ENCODE measurements at regions not wholly inside any gene's neighbourhood (a gene's known extent, or its start where the extent isn't known, plus 50 kb on each side); places are given as distances from the start of the nearest gene placed in this dataset.

DNA sequence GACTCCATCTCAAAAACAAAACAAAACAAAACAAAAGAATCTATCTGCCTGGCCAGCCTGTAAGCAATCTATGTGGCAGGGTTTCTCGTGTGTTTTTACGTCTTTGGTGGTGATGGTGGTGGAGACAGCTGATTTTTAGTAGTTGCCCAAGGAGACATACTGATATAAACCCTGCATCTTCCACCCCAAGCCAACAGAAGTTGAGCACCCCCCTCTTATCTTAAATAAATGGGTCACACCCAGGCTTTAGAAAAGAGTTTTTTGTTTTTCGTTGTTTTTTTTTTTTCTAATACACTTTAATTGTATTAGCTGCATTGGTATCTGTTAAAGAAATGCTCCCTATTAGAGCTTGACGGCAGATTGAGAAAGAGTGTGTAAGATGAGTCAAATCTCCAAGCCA, 134.7 kb downstream of the GLUL start (continued):
- TF ChIP-seq, protein P1, sequence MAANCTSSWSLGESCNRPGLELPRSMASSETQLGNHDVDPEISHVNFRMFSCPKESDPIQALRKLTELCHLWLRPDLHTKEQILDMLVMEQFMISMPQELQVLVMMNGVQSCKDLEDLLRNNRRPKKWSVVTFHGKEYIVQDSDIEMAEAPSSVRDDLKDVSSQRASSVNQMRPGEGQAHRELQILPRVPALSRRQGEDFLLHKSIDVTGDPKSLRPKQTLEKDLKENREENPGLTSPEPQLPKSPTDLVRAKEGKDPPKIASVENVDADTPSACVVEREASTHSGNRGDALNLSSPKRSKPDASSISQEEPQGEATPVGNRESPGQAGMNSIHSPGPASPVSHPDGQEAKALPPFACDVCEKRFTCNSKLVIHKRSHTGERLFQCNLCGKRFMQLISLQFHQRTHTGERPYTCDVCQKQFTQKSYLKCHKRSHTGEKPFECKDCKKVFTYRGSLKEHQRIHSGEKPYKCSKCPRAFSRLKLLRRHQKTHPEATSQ (tag by site-specific recombination; IDR thresholded peaks at IDR 0.05), result no peak
- TF ChIP-seq ZNF776 (tag by site-specific recombination; IDR thresholded peaks at IDR 0.05; ENCODE audit: borderline replicate concordance), result no peak
- TF ChIP-seq SETDB1 (IDR thresholded peaks at IDR 0.05; ENCODE audit: insufficient read length, low read length), result no peak
- no peak for TF ChIP-seq ZNF549 (tag by site-specific recombination; IDR thresholded peaks at IDR 0.05)
- TF ChIP-seq HOXD13 (CRISPR knock-in tag; IDR thresholded peaks at IDR 0.05; ENCODE audit: borderline replicate concordance), result no peak
- no peak for TF ChIP-seq ZBTB11 (tag by site-specific recombination; conservative IDR thresholded peaks at IDR 0.05; ENCODE audit: low read depth)
- TF ChIP-seq HOXC10 (CRISPR knock-in tag; IDR thresholded peaks at IDR 0.05), result no peak
- TF ChIP-seq TCF7L2 (IDR thresholded peaks at IDR 0.05; ENCODE audit: borderline replicate concordance, low read depth, low read length), result no peak
- no peak for TF ChIP-seq ZNF132 (tag by site-specific recombination; IDR thresholded peaks at IDR 0.05; ENCODE audit: borderline replicate concordance)
- TF ChIP-seq ZNF416 (tag by site-specific recombination; IDR thresholded peaks at IDR 0.05), result no peak
- TF ChIP-seq ZNF138 (tag by site-specific recombination; IDR thresholded peaks at IDR 0.05; ENCODE audit: borderline replicate concordance), result no peak
- TF ChIP-seq, protein P2, sequence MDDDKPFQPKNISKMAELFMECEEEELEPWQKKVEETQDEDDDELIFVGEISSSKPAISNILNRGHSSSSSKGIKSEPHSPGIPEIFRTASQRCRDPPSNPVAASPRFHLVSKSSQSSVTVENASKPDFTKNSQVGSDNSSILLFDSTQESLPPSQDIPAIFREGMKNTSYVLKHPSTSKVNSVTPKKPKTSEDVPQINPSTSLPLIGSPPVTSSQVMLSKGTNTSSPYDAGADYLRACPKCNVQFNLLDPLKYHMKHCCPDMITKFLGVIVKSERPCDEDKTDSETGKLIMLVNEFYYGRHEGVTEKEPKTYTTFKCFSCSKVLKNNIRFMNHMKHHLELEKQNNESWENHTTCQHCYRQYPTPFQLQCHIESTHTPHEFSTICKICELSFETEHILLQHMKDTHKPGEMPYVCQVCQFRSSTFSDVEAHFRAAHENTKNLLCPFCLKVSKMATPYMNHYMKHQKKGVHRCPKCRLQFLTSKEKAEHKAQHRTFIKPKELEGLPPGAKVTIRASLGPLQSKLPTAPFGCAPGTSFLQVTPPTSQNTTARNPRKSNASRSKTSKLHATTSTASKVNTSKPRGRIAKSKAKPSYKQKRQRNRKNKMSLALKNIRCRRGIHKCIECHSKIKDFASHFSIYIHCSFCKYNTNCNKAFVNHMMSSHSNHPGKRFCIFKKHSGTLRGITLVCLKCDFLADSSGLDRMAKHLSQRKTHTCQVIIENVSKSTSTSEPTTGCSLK (tag by site-specific recombination; IDR thresholded peaks at IDR 0.05), result no peak
- no peak for TF ChIP-seq GLI2 (tag by site-specific recombination; IDR thresholded peaks at IDR 0.05; ENCODE audit: borderline replicate concordance, low read depth)
- TF ChIP-seq KLF16 (tag by site-specific recombination; IDR thresholded peaks at IDR 0.05), result no peak
- TF ChIP-seq, protein P3, sequence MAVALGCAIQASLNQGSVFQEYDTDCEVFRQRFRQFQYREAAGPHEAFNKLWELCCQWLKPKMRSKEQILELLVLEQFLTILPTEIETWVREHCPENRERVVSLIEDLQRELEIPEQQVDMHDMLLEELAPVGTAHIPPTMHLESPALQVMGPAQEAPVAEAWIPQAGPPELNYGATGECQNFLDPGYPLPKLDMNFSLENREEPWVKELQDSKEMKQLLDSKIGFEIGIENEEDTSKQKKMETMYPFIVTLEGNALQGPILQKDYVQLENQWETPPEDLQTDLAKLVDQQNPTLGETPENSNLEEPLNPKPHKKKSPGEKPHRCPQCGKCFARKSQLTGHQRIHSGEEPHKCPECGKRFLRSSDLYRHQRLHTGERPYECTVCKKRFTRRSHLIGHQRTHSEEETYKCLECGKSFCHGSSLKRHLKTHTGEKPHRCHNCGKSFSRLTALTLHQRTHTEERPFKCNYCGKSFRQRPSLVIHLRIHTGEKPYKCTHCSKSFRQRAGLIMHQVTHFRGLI (tag by site-specific recombination; IDR thresholded peaks at IDR 0.05), result no peak

DNA sequence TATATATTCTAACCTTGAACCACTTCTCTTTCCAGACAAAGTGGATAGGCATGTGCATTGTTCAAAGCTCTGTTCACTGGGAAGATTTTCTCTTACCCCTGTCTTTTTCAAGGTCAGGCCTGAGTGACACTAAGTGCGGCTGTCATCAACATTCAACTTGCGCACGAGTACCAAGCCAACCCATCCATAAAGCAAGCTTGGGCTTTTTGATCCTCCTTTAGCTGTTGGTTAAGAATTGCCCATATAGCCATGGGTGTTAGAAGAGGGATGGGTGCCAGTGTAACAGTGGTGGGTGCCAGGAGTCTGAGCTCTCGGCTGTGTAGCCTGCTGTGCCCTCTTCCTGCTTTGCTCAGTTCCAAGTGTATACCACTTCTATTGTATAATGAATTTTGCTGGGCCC, 136.1 kb downstream of the GLUL start:
- Histone ChIP-seq H3K9me3 (ENCODE audit: control insufficient read depth, insufficient read depth, low read depth, low read length) (no peaks in the 10 kb centered on the region), H3K36me3 (ENCODE audit: control insufficient read depth in 2 of 2, insufficient read depth in 1 of 2, low read length in 2 of 2) (no peaks in the 10 kb centered on the region), H3K4me3 (ENCODE audit: low read depth, low read length) (no peak overlapping the region), H3K4me1 (ENCODE audit: control insufficient read depth, insufficient read depth, low read length) (no peaks in the 10 kb centered on the region), H3K27ac (ENCODE audit: extremely low read depth, low read depth, low read length) (no peak overlapping the region)
- POLR2A ChIA-PET, result no interaction called here
- CTCF ChIA-PET, result interaction anchor here (1.2 kb wide), 1 partner anchor 112 kb away, joined by 4 read pairs; no protein-coding TSS in a partner anchor
- no peak for TF ChIP-seq ZFP41 (tag by site-specific recombination; IDR thresholded peaks at IDR 0.05; ENCODE audit: borderline replicate concordance)
- TF ChIP-seq ZNF654 (tag by site-specific recombination; IDR thresholded peaks at IDR 0.05; ENCODE audit: low read depth), result no peak
- no peak for TF ChIP-seq RBAK (tag by site-specific recombination; IDR thresholded peaks at IDR 0.05)
- no peak for TF ChIP-seq ZNF10 (tag by site-specific recombination; IDR thresholded peaks at IDR 0.05)
- TF ChIP-seq YY1 (tag by site-specific recombination; IDR thresholded peaks at IDR 0.05), result no peak
- no peak for TF ChIP-seq ZNF121 (tag by site-specific recombination; IDR thresholded peaks at IDR 0.05)
- no peak for TF ChIP-seq ZNF521 (tag by site-specific recombination; IDR thresholded peaks at IDR 0.05)
- TF ChIP-seq, protein P4, sequence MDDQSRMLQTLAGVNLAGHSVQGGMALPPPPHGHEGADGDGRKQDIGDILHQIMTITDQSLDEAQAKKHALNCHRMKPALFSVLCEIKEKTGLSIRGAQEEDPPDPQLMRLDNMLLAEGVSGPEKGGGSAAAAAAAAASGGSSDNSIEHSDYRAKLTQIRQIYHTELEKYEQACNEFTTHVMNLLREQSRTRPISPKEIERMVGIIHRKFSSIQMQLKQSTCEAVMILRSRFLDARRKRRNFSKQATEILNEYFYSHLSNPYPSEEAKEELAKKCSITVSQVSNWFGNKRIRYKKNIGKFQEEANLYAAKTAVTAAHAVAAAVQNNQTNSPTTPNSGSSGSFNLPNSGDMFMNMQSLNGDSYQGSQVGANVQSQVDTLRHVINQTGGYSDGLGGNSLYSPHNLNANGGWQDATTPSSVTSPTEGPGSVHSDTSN (CRISPR knock-in tag; IDR thresholded peaks at IDR 0.05), result no peak
- no peak for TF ChIP-seq ZBTB1 (tag by site-specific recombination; IDR thresholded peaks at IDR 0.05)
- no peak for TF ChIP-seq ZNF76 (tag by site-specific recombination; IDR thresholded peaks at IDR 0.05; ENCODE audit: borderline replicate concordance, low read depth)
- TF ChIP-seq, protein P5, sequence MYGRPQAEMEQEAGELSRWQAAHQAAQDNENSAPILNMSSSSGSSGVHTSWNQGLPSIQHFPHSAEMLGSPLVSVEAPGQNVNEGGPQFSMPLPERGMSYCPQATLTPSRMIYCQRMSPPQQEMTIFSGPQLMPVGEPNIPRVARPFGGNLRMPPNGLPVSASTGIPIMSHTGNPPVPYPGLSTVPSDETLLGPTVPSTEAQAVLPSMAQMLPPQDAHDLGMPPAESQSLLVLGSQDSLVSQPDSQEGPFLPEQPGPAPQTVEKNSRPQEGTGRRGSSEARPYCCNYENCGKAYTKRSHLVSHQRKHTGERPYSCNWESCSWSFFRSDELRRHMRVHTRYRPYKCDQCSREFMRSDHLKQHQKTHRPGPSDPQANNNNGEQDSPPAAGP (tag by site-specific recombination; IDR thresholded peaks at IDR 0.05), result no peak
- TF ChIP-seq ZNF394 (tag by site-specific recombination; IDR thresholded peaks at IDR 0.05; ENCODE audit: borderline replicate concordance), result no peak

Data from HEK293 (cell line).